22Rv1 (cell line): ENCODE measurements at regions not wholly inside any gene's neighbourhood (a gene's known extent, or its start where the extent isn't known, plus 50 kb on each side); places are given as distances from the start of the nearest gene placed in this dataset.

Experiments used
- H3K27ac ChIP-seq: fragments of 450-650 bp; 2 replicates; pipeline ENCODE4 v1.5.1; 2017
- ZFX ChIP-seq: fragments of 450-650 bp; IDR thresholded peaks from 2 replicates; pipeline ENCODE4 v1.6.1; 2017; ENCODE audit warnings: antibody characterized with exemption, borderline replicate concordance
- TF ChIP-seq, protein P1 (sequence below): fragments of 450-650 bp; IDR thresholded peaks from 2 replicates; pipeline ENCODE4 v1.5.1; 2017; ENCODE audit warnings: mild to moderate bottlenecking

DNA sequence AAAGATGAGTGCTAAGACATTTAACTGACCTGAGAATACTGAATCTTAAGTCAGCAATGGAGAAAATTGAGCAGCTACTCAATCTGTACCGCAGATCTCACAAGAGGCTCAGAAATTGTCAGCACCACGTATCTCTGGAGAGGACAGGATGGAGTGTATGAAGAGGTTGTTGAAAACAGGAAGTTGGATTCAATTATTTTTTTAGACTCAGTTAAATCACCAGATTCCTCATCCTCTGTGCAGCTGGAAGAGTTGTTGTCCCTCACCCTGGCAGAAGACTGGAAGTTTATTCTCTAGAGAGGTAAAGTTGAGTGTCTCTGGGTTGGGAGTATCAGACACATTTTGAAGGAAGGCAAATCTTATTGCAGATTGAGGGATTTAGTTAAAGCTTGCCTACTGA, 114.9 kb upstream of the NT5C1B start:
- H3K27ac ChIP-seq, result no peak overlapping the region
- TF ChIP-seq ZFX, result no peak
- TF ChIP-seq, protein P1, sequence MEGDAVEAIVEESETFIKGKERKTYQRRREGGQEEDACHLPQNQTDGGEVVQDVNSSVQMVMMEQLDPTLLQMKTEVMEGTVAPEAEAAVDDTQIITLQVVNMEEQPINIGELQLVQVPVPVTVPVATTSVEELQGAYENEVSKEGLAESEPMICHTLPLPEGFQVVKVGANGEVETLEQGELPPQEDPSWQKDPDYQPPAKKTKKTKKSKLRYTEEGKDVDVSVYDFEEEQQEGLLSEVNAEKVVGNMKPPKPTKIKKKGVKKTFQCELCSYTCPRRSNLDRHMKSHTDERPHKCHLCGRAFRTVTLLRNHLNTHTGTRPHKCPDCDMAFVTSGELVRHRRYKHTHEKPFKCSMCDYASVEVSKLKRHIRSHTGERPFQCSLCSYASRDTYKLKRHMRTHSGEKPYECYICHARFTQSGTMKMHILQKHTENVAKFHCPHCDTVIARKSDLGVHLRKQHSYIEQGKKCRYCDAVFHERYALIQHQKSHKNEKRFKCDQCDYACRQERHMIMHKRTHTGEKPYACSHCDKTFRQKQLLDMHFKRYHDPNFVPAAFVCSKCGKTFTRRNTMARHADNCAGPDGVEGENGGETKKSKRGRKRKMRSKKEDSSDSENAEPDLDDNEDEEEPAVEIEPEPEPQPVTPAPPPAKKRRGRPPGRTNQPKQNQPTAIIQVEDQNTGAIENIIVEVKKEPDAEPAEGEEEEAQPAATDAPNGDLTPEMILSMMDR, result no peak

DNA sequence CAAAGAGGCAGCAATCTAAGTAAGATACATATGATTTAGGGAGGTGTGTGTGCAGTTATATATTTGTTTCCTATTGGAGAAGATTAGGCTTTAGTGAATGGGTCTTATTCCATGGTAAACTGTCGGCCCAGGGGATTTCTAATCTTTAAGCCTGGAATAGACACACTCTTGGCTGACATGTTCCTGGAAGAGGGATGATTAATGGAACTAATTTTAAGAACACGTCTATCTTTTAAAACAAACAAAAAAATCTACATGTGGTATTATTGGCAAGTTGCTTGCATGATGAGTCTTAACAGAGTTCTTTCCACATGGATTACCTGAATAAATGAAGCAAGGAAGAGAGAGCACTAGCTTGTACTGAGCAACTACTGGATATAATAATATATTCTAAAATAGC, 114.2 kb upstream of the NT5C1B start:
- TF ChIP-seq, protein P1, result no peak
- no peak for TF ChIP-seq ZFX
- no peak overlapping the region for H3K27ac ChIP-seq

DNA sequence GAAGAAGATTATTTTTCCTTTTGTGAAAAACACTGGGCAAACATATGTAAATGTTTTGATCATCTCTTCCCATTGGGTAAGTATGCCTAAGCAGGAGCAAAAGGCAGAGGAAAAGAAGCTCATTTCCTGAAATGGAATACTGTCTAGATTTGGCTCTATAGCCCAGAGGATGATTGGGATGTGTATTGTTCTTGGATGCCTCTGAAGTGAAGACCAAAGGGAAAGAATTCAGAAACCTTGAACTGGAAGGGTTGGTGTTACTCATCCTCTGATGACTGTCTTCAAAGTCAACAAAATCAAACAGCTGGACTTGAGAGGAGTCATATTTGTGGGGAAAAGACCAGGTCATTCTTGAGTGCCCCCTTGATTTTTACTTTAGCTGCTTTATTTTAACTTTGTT, 112.6 kb upstream of the NT5C1B start:
- TF ChIP-seq ZFX, result no peak
- TF ChIP-seq, protein P1, result no peak

DNA sequence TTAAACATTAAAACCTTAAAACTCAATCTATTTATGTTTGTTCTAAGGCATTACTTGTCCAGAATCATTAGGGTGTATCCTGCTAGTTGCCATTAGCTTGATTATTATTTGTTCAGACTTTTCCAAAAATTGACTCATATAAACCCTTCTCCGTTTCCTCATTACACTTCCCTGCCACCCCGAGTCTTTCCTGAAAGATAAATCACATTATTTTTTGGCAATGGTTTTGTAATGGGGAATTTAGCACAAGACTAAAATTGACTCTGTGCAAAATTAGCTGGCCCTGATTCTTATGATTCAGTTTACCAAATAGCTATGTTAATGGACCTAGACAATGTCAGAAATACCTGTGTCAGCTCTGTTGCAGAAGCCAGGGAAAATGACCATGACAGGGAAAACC, 112.2 kb upstream of the NT5C1B start:
- no peak overlapping the region for H3K27ac ChIP-seq
- TF ChIP-seq, protein P1, result no peak
- TF ChIP-seq ZFX, result no peak

More for the DNA sequence above, 112.6 kb upstream of the NT5C1B start:
- no peak overlapping the region for H3K27ac ChIP-seq

DNA sequence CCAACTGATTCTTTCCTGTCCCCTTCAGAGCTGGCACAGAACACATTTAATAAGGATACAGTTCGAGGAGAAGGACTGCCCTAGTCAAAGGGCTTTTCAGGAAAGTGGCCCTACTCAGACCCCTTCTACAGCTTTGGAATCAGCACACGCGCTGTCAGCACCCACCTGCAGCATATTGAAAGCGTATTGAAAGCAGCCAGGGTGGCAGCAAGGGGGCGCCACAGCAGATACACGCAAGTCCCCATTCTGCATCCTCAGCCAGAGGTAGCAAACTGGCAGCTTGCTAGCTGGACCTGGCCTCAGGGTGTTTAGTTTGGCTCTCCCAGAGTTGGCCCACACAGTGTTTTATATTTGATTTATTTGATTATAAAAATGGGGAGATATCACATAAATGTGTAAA, 101.0 kb upstream of the NT5C1B start:
- no peak overlapping the region for H3K27ac ChIP-seq
- TF ChIP-seq, protein P1, result peak; percentile 52
- no peak for TF ChIP-seq ZFX

DNA sequence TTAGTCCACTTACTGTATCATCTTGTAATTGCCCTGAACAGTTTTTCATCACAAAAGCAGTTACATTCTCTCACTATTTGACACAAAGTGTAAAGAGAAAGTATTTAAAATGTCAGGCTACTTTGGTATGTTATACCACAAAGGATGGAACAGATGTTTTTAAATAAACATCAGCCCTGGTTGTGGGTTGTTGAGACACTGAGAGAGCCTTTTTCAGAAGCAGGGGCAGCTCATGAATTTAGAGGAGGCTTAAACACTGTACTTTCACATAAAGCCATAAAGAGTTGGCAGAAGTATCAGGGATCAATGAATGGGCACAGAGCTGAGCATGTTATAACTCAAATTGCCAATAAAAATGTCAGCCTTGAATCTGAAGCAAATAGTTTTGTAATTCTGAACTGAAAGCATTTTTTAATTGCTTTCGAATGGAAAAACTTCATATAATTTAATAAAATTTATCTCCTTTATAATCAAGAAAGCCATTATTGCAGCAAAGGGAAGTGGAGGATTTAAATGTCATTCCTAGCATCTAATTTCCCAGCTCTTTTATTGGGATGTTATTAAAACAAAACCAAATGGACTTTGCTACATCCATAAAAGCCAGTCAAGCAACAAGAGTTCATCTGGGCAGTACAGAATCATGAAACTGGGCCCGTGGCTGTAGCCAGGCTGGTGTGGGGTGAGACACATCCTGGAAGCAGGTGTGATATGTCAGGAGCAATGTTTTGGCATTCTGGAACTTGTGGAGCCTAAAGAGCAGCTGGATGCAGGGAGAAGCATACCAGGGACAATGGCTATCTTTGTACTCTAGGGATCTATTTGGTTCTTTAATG, 95.1 kb upstream of the NT5C1B start:
- H3K27ac ChIP-seq, result no peak overlapping the region
- TF ChIP-seq, protein P1, result no peak
- no peak for TF ChIP-seq ZFX

DNA sequence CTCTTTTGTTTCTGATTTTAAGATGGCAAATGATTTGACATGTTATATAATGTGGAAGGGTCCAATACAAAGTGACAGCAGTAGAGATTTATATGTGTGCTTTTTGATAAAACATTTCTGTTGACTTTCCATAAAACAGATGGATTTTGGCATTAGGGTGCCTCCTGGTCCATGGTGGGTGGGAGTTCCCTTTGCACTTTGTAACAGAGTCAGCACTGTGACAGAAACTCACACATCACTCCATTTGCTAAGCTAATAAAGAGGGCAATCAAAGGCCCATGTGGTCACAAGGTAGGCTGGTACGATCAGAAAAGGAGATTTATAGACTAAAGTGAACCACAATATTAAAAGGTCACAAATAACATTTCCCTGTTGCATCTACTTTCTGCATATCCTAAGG, 93.3 kb upstream of the NT5C1B start:
- TF ChIP-seq ZFX, result no peak
- TF ChIP-seq, protein P1, result no peak
- no peak overlapping the region for H3K27ac ChIP-seq
